ENCODE measurements at regions not wholly inside any gene's neighbourhood (a gene's known extent, or its start where the extent isn't known, plus 50 kb on each side); places are given as distances from the start of the nearest gene placed in this dataset.
"Not testable (repeated sequence)": the region's sequence is repeated elsewhere in the genome, so short reads cannot be mapped to it uniquely, and the experiment has no call there.

DNA sequence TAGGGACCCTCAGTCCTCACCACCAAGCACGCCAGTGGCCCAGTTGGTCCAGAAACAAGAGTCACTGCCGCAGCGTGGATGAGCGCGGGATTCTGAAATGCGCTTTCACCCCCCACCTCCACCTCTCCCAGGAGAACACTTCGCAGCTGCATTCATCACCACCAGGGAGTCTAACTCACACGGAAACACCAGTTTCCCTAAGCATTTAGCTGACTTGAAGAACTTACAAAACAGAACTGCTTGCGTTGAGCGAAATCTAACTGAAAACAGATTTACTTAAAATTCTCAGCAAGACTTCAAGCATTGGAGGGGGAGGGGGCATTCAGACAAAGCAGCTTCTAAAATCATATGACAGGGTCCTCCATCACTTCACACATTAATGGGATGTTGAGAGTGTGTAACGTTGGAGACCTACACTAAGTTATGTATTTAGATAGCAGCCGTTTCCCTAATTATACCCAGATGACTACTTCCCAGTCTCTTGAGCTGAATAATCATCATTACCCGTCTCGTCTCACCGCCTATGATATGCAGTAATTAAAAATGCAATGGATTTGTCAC lies 258.2 kb upstream of the IRS2 start:
- no peak for DNase-seq (ENCODE audit: low spot score)

- no peak for DNase-seq (ENCODE audit: low spot score)
Observed at GRCh38 chr13:110042253-110042950, 256.0 kb upstream of the IRS2 start.

DNA sequence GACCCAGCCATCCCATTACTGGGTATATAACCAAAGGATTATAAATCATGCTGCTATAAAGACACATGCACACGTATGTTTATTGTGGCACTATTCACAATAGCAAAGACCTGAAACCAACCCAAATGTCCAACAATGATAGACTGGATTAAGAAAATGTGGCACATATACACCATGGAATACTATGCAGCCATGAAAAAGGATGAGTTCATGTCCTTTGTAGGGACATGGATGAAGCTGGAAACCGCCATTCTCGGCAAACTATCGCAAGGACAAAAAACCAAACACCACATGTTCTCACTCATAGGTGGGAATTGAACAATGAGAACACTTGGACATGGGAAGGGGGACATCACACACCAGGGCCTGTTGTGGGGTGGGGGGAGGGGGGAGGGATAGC lies 255.3 kb upstream of the IRS2 start:
- not testable (repeated sequence) for DNase-seq (ENCODE audit: low spot score)

DNA sequence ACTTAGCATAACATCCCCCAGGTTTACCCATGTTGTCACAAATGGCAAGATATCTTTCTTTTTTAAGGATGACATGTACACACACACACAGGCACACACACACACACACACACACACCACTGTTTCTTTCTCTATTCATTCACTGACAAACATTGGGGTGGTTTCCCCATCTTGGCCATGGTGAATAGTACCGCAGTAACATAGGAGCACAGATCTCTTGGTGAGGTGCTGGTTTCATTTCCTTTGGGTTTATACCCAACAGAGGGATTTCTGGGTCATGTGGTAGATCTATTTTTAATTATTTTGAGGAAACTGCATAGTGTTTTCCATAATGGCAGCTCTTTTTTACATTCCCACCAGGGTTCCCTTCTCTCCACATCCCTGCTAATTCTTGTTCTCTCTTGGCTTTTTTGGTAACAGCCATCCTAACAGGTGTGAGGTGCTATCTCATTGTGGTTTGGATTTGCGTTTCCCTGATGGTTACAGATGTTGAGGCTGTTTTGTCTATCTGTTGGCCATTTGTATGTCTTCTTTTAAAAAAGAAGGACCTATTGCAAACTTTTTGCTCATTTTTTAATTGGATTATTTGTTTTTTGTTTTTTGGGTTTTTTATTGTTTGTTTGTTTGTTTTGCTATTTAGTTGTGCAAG lies 251.7 kb upstream of the IRS2 start:
- no peak for DNase-seq (ENCODE audit: low spot score)

DNA sequence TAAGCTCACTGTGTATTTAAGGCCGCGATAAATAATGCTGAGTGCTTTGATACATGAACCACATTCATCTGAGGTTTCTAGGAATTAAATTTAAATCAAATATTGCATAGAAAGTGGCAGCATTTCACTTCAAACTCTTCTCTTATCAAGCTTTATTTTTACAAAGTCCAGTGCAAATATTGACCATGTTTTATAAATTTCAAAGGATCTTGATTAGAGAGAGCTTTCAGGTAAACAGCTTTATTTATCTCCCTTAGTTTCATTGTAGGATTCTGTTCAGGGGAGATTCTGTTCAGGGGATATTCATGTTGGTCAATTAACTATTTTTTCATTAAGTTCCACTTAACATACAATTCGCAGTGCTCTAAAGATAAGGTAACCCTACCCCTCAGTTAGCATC lies 249.7 kb upstream of the IRS2 start:
- no peak for DNase-seq (ENCODE audit: low spot score)

- DNase-seq (ENCODE audit: low spot score), result no peak
Observed at GRCh38 chr13:110034031-110034549, 247.7 kb upstream of the IRS2 start.

GRCh38 chr13:110032969-110033368 lies 246.6 kb upstream of the IRS2 start:
- DNase-seq (ENCODE audit: low spot score), result no peak

DNA sequence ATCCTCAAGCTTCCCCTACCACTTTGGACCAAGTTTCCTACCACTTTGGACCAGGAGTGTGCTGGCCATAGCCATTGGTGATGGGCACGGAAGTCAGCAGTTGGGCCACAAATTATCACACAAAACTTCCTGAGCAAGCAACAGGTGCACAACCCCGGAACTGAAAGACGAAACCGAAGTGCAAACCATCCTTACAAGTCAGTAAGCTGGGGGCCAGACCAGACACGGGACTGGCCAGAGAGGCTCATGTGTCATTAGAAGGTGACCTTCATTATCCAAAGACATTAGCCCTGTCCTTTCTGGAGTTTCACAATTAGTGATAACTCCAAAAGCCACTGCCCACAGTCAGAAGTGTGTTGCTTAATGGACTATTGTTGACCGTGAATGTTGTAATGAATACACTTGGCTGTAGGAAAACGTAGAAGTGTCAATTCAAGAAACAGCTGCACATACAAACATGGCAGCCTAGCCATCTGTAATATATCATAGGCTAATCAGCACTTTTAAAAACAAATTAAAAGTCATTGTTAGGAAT lies 244.1 kb upstream of the IRS2 start:
- no peak for DNase-seq (ENCODE audit: low spot score)

DNA sequence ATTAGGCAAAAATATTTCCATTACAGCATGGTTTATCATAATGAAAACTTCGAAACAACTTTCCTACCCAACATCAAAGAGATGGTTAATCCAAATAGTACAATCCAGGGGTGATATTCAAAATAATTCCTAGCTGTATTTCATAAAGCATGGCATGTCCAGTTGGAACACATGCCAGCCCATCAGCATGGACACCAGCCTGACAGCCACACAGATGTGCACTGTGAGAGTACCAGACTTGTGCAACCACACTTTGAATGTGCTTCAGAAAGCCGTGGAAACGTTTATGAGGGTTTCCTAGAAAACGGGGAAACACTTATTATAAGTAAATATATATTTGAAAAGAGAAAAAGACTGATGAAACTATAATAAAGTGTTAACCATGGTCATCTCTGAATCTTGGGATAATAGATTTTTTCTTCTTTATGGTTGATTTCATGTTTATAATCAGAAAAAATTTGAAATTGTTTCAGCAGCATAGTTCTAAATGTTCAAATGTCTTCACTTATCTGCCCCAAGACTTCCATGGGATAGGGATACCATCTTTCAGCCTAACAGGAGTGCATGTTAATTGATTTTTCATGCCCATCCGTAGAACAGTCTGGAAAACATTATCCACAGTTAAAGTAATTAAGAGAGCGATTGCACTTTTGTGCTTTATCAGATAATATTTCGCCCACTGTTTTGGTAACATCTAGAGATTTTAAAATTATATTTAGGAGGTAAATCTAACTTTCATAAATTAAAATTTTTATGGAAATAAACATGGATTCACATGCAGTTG lies 242.6 kb upstream of the IRS2 start:
- DNase-seq (ENCODE audit: low spot score), result no peak

DNA sequence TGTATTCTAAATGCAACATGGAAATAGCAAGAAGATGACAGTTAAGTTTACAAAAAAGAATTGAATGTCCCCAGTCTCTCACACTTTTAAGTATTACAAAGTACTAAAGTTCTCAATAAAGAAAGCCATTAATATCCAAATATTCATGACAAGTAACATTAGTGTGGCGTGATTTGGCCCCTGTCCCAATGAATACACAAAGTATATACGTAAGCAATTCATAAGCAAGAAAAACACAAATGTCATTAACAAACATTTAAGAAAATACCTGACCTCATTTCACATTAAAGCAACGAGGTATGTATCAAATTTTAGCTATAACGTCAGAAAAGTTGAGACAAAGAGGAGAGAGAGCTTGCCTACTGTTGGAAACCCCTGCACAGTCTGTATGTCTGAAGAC lies 241.9 kb upstream of the IRS2 start:
- DNase-seq (ENCODE audit: low spot score), result no peak

DNA sequence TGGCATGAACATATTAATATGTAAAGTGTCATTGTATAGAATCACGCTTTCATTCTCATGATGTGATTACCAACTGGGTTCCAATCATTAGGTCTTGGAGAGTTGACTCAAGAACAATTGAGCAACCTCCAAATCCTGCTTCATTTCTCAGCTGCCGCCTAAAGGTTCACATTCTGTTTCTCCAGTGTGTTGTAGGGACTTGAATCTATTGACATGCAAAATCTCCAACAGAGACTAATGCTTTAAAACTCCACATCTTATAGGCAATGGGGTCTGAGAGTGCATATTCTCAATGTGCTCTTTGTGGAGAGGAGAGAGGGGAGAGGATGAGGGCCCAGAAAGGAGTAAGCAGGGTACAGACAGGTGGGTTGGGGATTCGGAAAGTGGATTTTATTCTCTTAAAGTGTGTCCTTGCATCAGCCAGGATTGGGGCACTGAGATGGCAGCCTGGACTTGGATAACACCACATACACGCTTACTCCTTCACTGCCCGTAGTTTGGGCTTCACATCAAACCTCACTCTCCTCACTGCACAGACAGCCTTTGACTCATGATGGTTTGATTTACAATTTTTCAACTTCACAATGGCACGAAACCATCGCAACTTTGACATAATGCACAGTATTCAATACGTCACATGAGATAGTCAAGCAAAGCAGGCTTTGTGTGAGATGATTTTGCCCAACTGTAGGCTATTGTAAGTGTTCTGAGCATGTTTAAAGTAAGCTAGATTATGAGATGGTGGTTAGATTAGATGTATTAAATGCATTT lies 241.3 kb upstream of the IRS2 start:
- no peak for DNase-seq (ENCODE audit: low spot score)

GRCh38 chr13:110024645-110024980 lies 238.2 kb upstream of the IRS2 start:
- DNase-seq (ENCODE audit: low spot score), result no peak

GRCh38 chr13:110023729-110024644 lies 237.6 kb upstream of the IRS2 start:
- DNase-seq (ENCODE audit: low spot score), result peak; percentile 74

GRCh38 chr13:110018009-110018408 lies 231.6 kb upstream of the IRS2 start:
- DNase-seq (ENCODE audit: low spot score), result no peak

DNA sequence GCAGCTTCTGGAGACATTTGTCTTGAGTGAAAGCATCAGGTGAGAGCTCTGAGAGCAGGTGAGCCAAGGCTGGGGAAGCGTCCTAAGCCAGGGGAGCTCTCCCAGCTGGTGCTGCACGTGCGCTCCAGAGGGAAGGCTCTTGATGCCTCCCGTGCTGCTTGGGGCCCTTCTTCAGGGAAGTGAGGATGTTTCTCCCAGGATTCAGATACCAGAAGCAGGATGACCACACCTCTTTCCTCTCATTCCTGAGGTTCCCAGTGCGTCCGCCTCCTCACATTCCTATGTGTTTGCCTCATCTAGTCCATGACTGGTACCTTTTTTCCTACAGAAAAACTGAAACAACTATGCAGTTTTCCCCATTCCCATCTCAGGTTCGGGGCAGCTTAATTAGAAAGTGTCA lies 231.0 kb upstream of the IRS2 start:
- DNase-seq (ENCODE audit: low spot score), result no peak

DNA sequence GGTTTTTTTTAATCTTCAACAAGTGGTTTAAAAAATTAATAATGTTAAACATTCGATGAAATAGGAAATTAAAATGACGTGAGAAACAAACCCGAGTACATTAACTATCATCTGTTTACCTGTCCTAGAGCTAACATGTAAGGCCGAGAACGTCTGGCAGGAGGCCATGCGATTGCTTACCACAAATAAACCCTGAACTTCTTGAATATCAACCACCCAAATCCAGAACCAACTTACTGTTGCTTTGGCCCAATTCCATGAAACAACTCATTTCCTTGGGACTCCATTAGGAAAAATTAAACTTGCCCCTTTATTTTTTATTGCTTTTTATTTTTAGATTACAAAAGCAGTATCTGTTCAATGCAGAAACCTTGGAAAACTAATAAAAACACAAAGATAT lies 228.9 kb upstream of the IRS2 start:
- no peak for DNase-seq (ENCODE audit: low spot score)

- no peak for DNase-seq (ENCODE audit: low spot score)
Observed at GRCh38 chr13:110014719-110015118, 228.3 kb upstream of the IRS2 start.

- no peak for DNase-seq (ENCODE audit: low spot score)
Observed at GRCh38 chr13:110012102-110012739, 225.8 kb upstream of the IRS2 start.

DNA sequence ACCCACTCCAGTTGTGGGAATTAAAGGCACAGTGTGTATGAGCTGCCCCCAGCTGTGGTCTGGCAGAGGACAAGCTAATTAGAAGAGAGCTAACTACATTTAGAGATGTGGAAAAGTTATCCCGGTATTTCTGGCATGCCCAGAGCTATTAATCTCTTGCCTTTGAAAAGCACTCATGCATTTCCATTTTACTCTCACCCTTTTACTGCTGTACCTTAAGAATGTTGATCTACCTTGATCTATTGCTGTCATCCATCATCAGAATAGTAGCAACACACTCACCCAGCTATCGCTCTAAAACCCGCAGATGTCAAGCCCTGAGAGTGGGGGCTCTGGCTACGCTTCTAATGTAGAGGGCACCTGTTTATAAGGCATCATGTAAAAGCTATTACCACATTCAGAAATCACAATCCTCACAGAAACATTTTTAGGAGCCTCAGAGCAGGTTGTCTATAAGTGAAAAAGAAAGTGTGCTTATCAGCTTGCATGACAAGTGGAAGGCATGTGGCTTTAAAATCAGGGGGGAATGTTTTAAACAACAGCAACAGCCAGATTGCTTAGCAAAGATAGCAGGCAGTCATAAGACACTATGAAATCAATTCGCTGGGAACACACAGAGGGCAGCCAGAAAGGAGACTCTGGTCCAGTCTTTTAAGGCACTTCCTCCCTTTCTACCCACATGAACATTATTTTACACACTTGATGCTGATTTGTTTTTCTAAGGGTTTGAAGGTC lies 224.2 kb upstream of the IRS2 start:
- no peak for DNase-seq (ENCODE audit: low spot score)

Measured in D341Med (cell line).